ENCODE measurements at regions not wholly inside any gene's neighbourhood (a gene's known extent, or its start where the extent isn't known, plus 50 kb on each side); places are given as distances from the start of the nearest gene placed in this dataset.
"Not testable (repeated sequence)": the region's sequence is repeated elsewhere in the genome, so short reads cannot be mapped to it uniquely, and the experiment has no call there.

GRCh38 chr2:102891296-102891695, 129.5 kb downstream of the TMEM182 start:
- Mint-ChIP-seq H3K4me1 (ENCODE audit: low read depth) (no peaks in the 10 kb centered on the region), H3K9me3 (peaks cover 16% of the 10 kb centered on the region), H3K4me3 (no peak overlapping the region), H3K36me3 (ENCODE audit: low read depth) (no peaks in the 10 kb centered on the region), H3K27ac (no peak overlapping the region), H3K27me3 (ENCODE audit: insufficient read depth) (no peaks in the 10 kb centered on the region)
- TF ChIP-seq, protein P1, sequence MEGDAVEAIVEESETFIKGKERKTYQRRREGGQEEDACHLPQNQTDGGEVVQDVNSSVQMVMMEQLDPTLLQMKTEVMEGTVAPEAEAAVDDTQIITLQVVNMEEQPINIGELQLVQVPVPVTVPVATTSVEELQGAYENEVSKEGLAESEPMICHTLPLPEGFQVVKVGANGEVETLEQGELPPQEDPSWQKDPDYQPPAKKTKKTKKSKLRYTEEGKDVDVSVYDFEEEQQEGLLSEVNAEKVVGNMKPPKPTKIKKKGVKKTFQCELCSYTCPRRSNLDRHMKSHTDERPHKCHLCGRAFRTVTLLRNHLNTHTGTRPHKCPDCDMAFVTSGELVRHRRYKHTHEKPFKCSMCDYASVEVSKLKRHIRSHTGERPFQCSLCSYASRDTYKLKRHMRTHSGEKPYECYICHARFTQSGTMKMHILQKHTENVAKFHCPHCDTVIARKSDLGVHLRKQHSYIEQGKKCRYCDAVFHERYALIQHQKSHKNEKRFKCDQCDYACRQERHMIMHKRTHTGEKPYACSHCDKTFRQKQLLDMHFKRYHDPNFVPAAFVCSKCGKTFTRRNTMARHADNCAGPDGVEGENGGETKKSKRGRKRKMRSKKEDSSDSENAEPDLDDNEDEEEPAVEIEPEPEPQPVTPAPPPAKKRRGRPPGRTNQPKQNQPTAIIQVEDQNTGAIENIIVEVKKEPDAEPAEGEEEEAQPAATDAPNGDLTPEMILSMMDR (IDR thresholded peaks at IDR 0.05): no peak
- DNase-seq: no peak

GRCh38 chr2:102892698-102893310, 131.0 kb downstream of the TMEM182 start:
- peaks cover 11% of the 10 kb centered on the region for H3K9me3 Mint-ChIP-seq
- no peaks in the 10 kb centered on the region for H3K36me3 Mint-ChIP-seq (ENCODE audit: low read depth)
- H3K4me3 Mint-ChIP-seq: no peak overlapping the region
- DNase-seq: no peak
- no peak overlapping the region for H3K27ac Mint-ChIP-seq
- H3K27me3 Mint-ChIP-seq (ENCODE audit: insufficient read depth): no peaks in the 10 kb centered on the region
- H3K4me1 Mint-ChIP-seq (ENCODE audit: low read depth): no peaks in the 10 kb centered on the region
- TF ChIP-seq, protein P1 (IDR thresholded peaks at IDR 0.05): no peak

GRCh38 chr2:102893870-102894269, 132.0 kb downstream of the TMEM182 start:
- no peak for DNase-seq
- Mint-ChIP-seq H3K4me3 (no peak overlapping the region), H3K27me3 (ENCODE audit: insufficient read depth) (no peaks in the 10 kb centered on the region), H3K4me1 (ENCODE audit: low read depth) (no peaks in the 10 kb centered on the region), H3K27ac (no peak overlapping the region), H3K9me3 (peaks cover 17% of the 10 kb centered on the region), H3K36me3 (ENCODE audit: low read depth) (no peaks in the 10 kb centered on the region)
- TF ChIP-seq, protein P1 (IDR thresholded peaks at IDR 0.05): no peak

GRCh38 chr2:102895376-102895775, 133.5 kb downstream of the TMEM182 start:
- no peak overlapping the region for H3K27ac Mint-ChIP-seq

DNA sequence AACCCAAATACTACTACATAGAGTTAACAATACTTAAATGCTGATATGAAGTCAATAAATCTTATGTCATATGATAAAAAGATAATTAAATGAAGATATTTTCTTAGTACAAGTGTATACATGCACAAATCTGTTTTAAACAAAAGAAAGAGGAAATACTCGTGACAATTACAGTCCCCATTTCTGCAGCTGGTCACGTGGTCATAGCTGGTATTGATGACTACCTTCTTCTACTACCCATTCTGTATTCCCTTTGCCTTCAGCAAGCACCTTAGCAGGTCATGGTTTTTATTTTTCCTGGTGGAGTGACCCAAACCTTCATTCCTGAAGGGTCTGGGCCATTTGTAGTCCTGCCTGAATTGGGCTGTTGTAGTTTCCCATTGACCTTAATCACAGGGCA, 147.4 kb downstream of the TMEM182 start:
- H3K27me3 Mint-ChIP-seq (ENCODE audit: insufficient read depth); H3K4me1 Mint-ChIP-seq (ENCODE audit: low read depth); H3K4me3 Mint-ChIP-seq; H3K27ac Mint-ChIP-seq; DNase-seq; H3K36me3 Mint-ChIP-seq (ENCODE audit: low read depth): not testable (repeated sequence)
- H3K9me3 Mint-ChIP-seq: peaks cover 35% of the 10 kb centered on the region

More at GRCh38 chr2:102895376-102895775, 133.5 kb downstream of the TMEM182 start:
- H3K4me1 Mint-ChIP-seq (ENCODE audit: low read depth): no peaks in the 10 kb centered on the region
- TF ChIP-seq, protein P1 (IDR thresholded peaks at IDR 0.05): no peak
- H3K36me3 Mint-ChIP-seq (ENCODE audit: low read depth): no peaks in the 10 kb centered on the region
- H3K4me3 Mint-ChIP-seq: no peak overlapping the region
- no peak for DNase-seq
- H3K9me3 Mint-ChIP-seq: peaks cover 17% of the 10 kb centered on the region
- H3K27me3 Mint-ChIP-seq (ENCODE audit: insufficient read depth): no peaks in the 10 kb centered on the region

DNA sequence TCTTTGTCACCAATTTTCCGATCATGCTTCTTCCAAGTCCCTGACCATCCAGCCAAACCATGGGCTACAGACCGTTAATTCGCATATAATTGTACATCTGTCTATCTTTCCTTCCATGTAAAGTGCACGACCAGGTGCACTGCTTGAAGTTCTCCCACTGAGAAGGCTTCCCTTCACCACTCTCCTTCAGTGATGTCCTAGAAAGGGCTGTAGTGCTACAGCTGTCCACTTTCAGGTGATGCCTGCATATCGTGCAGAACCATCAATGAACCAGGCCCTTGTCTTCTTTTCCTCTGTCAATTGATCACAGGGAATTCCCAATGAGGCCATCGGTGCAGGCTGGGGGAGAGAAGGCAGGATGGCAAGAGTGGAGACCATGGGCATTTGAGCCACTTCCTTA, 148.9 kb downstream of the TMEM182 start:
- no peaks in the 10 kb centered on the region for H3K36me3 Mint-ChIP-seq (ENCODE audit: low read depth)
- H3K9me3 Mint-ChIP-seq: peaks cover 35% of the 10 kb centered on the region
- TF ChIP-seq, protein P1 (IDR thresholded peaks at IDR 0.05): no peak
- H3K27me3 Mint-ChIP-seq (ENCODE audit: insufficient read depth): no peaks in the 10 kb centered on the region
- no peaks in the 10 kb centered on the region for H3K4me1 Mint-ChIP-seq (ENCODE audit: low read depth)
- H3K27ac Mint-ChIP-seq: no peak overlapping the region
- DNase-seq: no peak
- no peak overlapping the region for H3K4me3 Mint-ChIP-seq

Data from HFFc6 (cell line).